C4-2B (cell line): ENCODE measurements at regions not wholly inside any gene's neighbourhood (a gene's known extent, or its start where the extent isn't known, plus 50 kb on each side); places are given as distances from the start of the nearest gene placed in this dataset.

Experiments used
- ZFX ChIP-seq: fragments of 450-650 bp; IDR thresholded peaks from 2 replicates; pipeline ENCODE4 v1.6.1; 2017
- TF ChIP-seq, protein P1 (sequence below): fragments of 450-650 bp; conservative IDR thresholded peaks from 2 replicates; pipeline ENCODE4 v1.5.1; 2017; ENCODE audit warnings: mild to moderate bottlenecking

DNA sequence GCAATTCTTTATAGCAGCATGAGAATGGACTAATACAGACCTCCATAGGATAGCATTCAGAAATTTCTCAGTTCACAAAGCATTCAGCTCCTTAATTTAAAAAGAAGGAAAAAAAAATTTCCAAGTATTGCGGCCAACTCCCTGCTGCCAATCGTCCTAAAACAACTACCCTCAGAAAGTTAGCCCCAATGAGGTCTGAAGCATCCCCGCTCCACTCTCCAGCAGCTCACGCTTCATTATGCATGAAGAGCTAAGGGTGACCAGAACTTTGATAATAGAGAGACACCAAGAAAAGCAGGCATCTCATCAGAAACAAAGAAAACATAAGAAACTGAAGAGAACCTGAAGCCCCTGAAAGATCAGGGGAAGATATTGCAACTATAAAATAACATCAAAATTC is 172.8 kb upstream of the NUDT4 start:
- TF ChIP-seq, protein P1, sequence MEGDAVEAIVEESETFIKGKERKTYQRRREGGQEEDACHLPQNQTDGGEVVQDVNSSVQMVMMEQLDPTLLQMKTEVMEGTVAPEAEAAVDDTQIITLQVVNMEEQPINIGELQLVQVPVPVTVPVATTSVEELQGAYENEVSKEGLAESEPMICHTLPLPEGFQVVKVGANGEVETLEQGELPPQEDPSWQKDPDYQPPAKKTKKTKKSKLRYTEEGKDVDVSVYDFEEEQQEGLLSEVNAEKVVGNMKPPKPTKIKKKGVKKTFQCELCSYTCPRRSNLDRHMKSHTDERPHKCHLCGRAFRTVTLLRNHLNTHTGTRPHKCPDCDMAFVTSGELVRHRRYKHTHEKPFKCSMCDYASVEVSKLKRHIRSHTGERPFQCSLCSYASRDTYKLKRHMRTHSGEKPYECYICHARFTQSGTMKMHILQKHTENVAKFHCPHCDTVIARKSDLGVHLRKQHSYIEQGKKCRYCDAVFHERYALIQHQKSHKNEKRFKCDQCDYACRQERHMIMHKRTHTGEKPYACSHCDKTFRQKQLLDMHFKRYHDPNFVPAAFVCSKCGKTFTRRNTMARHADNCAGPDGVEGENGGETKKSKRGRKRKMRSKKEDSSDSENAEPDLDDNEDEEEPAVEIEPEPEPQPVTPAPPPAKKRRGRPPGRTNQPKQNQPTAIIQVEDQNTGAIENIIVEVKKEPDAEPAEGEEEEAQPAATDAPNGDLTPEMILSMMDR, result no peak
- no peak for TF ChIP-seq ZFX
